ENCODE measurements at regions not wholly inside any gene's neighbourhood (a gene's known extent, or its start where the extent isn't known, plus 50 kb on each side); places are given as distances from the start of the nearest gene placed in this dataset.
"Not testable (repeated sequence)": the region's sequence is repeated elsewhere in the genome, so short reads cannot be mapped to it uniquely, and the experiment has no call there.

DNA sequence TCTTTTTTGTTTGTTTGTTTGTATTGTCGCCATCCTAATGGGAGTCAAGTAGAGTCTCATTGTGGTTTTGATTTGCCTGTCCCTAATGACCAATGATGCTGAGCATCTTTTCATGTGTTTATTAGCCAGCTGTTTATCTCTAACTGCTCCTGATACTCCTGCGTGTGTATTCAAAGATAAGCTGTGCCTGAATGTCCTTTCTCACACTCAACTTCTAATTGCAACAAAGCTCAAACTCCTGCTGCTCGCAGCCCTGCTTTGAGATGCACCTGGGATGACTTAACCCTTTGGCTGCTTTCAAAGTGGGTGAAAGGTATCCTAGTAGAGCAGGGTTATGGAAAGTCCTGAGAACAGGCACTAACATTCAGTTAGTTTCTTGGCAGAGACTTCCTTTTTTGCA lies 199.6 kb downstream of the BCL2L11 start:
- TF ChIP-seq, protein P1, sequence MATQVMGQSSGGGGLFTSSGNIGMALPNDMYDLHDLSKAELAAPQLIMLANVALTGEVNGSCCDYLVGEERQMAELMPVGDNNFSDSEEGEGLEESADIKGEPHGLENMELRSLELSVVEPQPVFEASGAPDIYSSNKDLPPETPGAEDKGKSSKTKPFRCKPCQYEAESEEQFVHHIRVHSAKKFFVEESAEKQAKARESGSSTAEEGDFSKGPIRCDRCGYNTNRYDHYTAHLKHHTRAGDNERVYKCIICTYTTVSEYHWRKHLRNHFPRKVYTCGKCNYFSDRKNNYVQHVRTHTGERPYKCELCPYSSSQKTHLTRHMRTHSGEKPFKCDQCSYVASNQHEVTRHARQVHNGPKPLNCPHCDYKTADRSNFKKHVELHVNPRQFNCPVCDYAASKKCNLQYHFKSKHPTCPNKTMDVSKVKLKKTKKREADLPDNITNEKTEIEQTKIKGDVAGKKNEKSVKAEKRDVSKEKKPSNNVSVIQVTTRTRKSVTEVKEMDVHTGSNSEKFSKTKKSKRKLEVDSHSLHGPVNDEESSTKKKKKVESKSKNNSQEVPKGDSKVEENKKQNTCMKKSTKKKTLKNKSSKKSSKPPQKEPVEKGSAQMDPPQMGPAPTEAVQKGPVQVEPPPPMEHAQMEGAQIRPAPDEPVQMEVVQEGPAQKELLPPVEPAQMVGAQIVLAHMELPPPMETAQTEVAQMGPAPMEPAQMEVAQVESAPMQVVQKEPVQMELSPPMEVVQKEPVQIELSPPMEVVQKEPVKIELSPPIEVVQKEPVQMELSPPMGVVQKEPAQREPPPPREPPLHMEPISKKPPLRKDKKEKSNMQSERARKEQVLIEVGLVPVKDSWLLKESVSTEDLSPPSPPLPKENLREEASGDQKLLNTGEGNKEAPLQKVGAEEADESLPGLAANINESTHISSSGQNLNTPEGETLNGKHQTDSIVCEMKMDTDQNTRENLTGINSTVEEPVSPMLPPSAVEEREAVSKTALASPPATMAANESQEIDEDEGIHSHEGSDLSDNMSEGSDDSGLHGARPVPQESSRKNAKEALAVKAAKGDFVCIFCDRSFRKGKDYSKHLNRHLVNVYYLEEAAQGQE (IDR thresholded peaks at IDR 0.05; ENCODE audit: insufficient read depth in 1 of 2, low read depth in 2 of 2, low read length in 1 of 2), result not testable (repeated sequence)
- TF ChIP-seq, protein P2, sequence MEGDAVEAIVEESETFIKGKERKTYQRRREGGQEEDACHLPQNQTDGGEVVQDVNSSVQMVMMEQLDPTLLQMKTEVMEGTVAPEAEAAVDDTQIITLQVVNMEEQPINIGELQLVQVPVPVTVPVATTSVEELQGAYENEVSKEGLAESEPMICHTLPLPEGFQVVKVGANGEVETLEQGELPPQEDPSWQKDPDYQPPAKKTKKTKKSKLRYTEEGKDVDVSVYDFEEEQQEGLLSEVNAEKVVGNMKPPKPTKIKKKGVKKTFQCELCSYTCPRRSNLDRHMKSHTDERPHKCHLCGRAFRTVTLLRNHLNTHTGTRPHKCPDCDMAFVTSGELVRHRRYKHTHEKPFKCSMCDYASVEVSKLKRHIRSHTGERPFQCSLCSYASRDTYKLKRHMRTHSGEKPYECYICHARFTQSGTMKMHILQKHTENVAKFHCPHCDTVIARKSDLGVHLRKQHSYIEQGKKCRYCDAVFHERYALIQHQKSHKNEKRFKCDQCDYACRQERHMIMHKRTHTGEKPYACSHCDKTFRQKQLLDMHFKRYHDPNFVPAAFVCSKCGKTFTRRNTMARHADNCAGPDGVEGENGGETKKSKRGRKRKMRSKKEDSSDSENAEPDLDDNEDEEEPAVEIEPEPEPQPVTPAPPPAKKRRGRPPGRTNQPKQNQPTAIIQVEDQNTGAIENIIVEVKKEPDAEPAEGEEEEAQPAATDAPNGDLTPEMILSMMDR (IDR thresholded peaks at IDR 0.05), result not testable (repeated sequence)
- not testable (repeated sequence) for TF ChIP-seq POLR2AphosphoS5 (IDR thresholded peaks at IDR 0.05; ENCODE audit: low read depth, low read length); SIN3A (IDR thresholded peaks at IDR 0.05; ENCODE audit: borderline replicate concordance, insufficient read depth, low read depth, low read length); TCF7L2 (IDR thresholded peaks at IDR 0.05; ENCODE audit: low read depth, low read length)
